Hepatocyte (in vitro differentiated cells): ENCODE measurements at regions not wholly inside any gene's neighbourhood (a gene's known extent, or its start where the extent isn't known, plus 50 kb on each side); places are given as distances from the start of the nearest gene placed in this dataset.

Experiments used
- EZH2 ChIP-seq: fragments of 200-600 bp; sonication (generic); IDR thresholded peaks from 2 replicates; pipeline ENCODE4 v1.6.1; 2016; ENCODE audit warnings: antibody characterized with exemption, mild to moderate bottlenecking, borderline replicate concordance
- TF ChIP-seq, protein P1 (sequence below): fragments of 200-600 bp; sonication (generic); IDR thresholded peaks from 2 replicates; pipeline ENCODE4 v1.5.1; 2016; ENCODE audit warnings: antibody characterized with exemption, mild to moderate bottlenecking; ENCODE audit not compliant: poor library complexity

GRCh38 chr20:6680854-6681253 is 86.6 kb upstream of the BMP2 start:
- TF ChIP-seq, protein P1, sequence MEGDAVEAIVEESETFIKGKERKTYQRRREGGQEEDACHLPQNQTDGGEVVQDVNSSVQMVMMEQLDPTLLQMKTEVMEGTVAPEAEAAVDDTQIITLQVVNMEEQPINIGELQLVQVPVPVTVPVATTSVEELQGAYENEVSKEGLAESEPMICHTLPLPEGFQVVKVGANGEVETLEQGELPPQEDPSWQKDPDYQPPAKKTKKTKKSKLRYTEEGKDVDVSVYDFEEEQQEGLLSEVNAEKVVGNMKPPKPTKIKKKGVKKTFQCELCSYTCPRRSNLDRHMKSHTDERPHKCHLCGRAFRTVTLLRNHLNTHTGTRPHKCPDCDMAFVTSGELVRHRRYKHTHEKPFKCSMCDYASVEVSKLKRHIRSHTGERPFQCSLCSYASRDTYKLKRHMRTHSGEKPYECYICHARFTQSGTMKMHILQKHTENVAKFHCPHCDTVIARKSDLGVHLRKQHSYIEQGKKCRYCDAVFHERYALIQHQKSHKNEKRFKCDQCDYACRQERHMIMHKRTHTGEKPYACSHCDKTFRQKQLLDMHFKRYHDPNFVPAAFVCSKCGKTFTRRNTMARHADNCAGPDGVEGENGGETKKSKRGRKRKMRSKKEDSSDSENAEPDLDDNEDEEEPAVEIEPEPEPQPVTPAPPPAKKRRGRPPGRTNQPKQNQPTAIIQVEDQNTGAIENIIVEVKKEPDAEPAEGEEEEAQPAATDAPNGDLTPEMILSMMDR: no peak
- no peak for TF ChIP-seq EZH2
